K562 (cell line): ENCODE measurements at regions not wholly inside any gene's neighbourhood (a gene's known extent, or its start where the extent isn't known, plus 50 kb on each side); places are given as distances from the start of the nearest gene placed in this dataset.

Experiments used
- CREB5 ChIP-seq: fragments of 250-450 bp; sonication (Bioruptor Pico); IDR thresholded peaks from 2 replicates; pipeline ENCODE4 v1.5.0; 2020; ENCODE audit warnings: mild to moderate bottlenecking
- FOS ChIP-seq: IDR thresholded peaks from 3 replicates; pipeline ENCODE4 v1.6.1; 2011; ENCODE audit not compliant: insufficient read length; ENCODE audit errors: extremely low read depth
- JUND ChIP-seq, 2 experiments: IDR thresholded peaks; 2 replicates in 1 of 2; 3 replicates in 1 of 2; pipeline ENCODE4 v1.6.1; 2011; ENCODE audit warnings: borderline replicate concordance in 2 of 2, low read depth in 2 of 2, low read length in 2 of 2, improper control_type of control experiment in 1 of 2, missing biosample characterization in 1 of 2, missing genetic modification characterization in 1 of 2, missing genetic modification reagents in 1 of 2
- MBD1 ChIP-seq: fragments of 250-450 bp; sonication (Bioruptor Pico); IDR thresholded peaks from 2 replicates; pipeline ENCODE4 v1.8.0; 2022; ENCODE audit warnings: inconsistent platforms
- NCOA4 ChIP-seq: fragments of 450-650 bp; IDR thresholded peaks from 2 replicates; pipeline ENCODE4 v1.6.1; 2018; ENCODE audit warnings: mild to moderate bottlenecking; ENCODE audit not compliant: partially characterized antibody
- PCBP1 ChIP-seq: fragments of 200-400 bp; formaldehyde crosslinking; IDR thresholded peaks from 2 replicates; pipeline ENCODE4 v1.6.1; 2018; ENCODE audit warnings: mild to moderate bottlenecking, low read depth, low read length; ENCODE audit not compliant: poor library complexity, severe bottlenecking
- RBM25 ChIP-seq: fragments of 200-400 bp; formaldehyde crosslinking; IDR thresholded peaks from 2 replicates; pipeline ENCODE4 v1.6.1; 2018; ENCODE audit warnings: low read length, low read depth, moderate library complexity; ENCODE audit not compliant: severe bottlenecking
- SNIP1 ChIP-seq: fragments of 450-650 bp; IDR thresholded peaks from 2 replicates; pipeline ENCODE4 v1.7.1; 2017; ENCODE audit warnings: low read depth, mild to moderate bottlenecking
- THRA ChIP-seq: fragments of 450-650 bp; IDR thresholded peaks from 2 replicates; pipeline ENCODE4 v1.6.1; 2017; ENCODE audit warnings: mild to moderate bottlenecking, moderate library complexity
- WHSC1 ChIP-seq: IDR thresholded peaks from one replicate; pipeline ENCODE4 v1.6.1; 2012; ENCODE audit warnings: low read length, control low read depth, inconsistent platforms
- YY1 ChIP-seq, 3 experiments: IDR thresholded peaks; 2 replicates each; pipeline ENCODE4 v1.6.1; 2011; ENCODE audit warnings: low read length in 2 of 3, mild to moderate bottlenecking in 2 of 3, moderate library complexity in 2 of 3, borderline replicate concordance in 1 of 3, control low read depth in 1 of 3, low read depth in 1 of 3; ENCODE audit not compliant: insufficient read depth in 3 of 3, insufficient replicate concordance in 2 of 3, control insufficient read depth in 1 of 3, insufficient read length in 1 of 3; ENCODE audit errors: extremely low read depth in 1 of 3
- ZBTB9 ChIP-seq: fragments of 450-650 bp; formaldehyde crosslinking; IDR thresholded peaks from 2 replicates; pipeline ENCODE4 v1.4.0; 2020; ENCODE audit warnings: mild to moderate bottlenecking, moderate library complexity
- ZNF274 ChIP-seq: IDR thresholded peaks from 2 replicates; pipeline ENCODE4 v1.6.1; 2011; ENCODE audit warnings: low read depth, mild to moderate bottlenecking, low read length, moderate library complexity, borderline replicate concordance
- ZNF277 ChIP-seq: fragments of 250-450 bp; sonication (Bioruptor Pico); IDR thresholded peaks from 2 replicates; pipeline ENCODE4 v1.8.0; 2022; ENCODE audit warnings: inconsistent platforms, mild to moderate bottlenecking, moderate library complexity, borderline replicate concordance
- ZNF280B ChIP-seq: fragments of 250-450 bp; sonication (Bioruptor Pico); IDR thresholded peaks from 2 replicates; pipeline ENCODE4 v1.5.1; 2021; ENCODE audit warnings: mild to moderate bottlenecking
- ZNF583 ChIP-seq: fragments of 250-450 bp; sonication (Bioruptor Pico); IDR thresholded peaks from 2 replicates; pipeline ENCODE4 v1.4.0; 2020

- TF ChIP-seq MBD1 (CRISPR knock-in tag) (no peak), THRA (no peak), RBM25 (no peak), JUND (IDR thresholded peaks at IDR 0.05; ENCODE audit: borderline replicate concordance, low read depth, low read length) (no peak), JUND (tag; IDR thresholded peaks at IDR 0.05; ENCODE audit: borderline replicate concordance, low read depth, low read length) (no peak), SNIP1 (no peak), ZNF274 (no peak), ZNF277 (CRISPR knock-in tag) (no peak), ZNF280B (CRISPR knock-in tag) (peak; percentile 78; the same call in 1 of the 2 replicates), WHSC1 (no peak), YY1 (IDR thresholded peaks at IDR 0.05; ENCODE audit: borderline replicate concordance in 1 of 3, control insufficient read depth in 1 of 3, extremely low read depth in 1 of 3, insufficient read depth in 3 of 3, insufficient read length in 1 of 3, insufficient replicate concordance in 2 of 3, low read depth in 1 of 3, low read length in 2 of 3) (peak in 2 of 3 experiments; percentile 25 to 29), ZBTB9 (CRISPR knock-in tag) (peak; percentile 99), ZNF583 (CRISPR knock-in tag) (peak; percentile 99), FOS (no peak), NCOA4 (no peak), PCBP1 (no peak), CREB5 (CRISPR knock-in tag) (peak; percentile 93)
These were observed 85.4 kb downstream of the IER5 start (continued) for GRCh38 chr1:181173761-181174447.
